ENCODE measurements at regions not wholly inside any gene's neighbourhood (a gene's known extent, or its start where the extent isn't known, plus 50 kb on each side); places are given as distances from the start of the nearest gene placed in this dataset.
A peak's percentile ranks its signal among the peaks of the same experiment; 100 is the strongest.
"Not testable (repeated sequence)": the region's sequence is repeated elsewhere in the genome, so short reads cannot be mapped to it uniquely, and the experiment has no call there.

GRCh38 chr4:56142088-56142487 is 193.3 kb downstream of the CEP135 start:
- no peak for DNase-seq (ENCODE audit: low spot score)

- no peak for DNase-seq (ENCODE audit: low spot score)
Observed at GRCh38 chr4:56139241-56139827, 190.6 kb downstream of the CEP135 start.

GRCh38 chr4:56134834-56135233 is 186.1 kb downstream of the CEP135 start:
- DNase-seq (ENCODE audit: low spot score): not testable (repeated sequence)

- no peak for DNase-seq (ENCODE audit: low spot score)
Observed at GRCh38 chr4:56134266-56134665, 185.5 kb downstream of the CEP135 start.

GRCh38 chr4:56132835-56133234 is 184.1 kb downstream of the CEP135 start:
- DNase-seq (ENCODE audit: low spot score): no peak

- not testable (repeated sequence) for DNase-seq (ENCODE audit: low spot score)
Observed at GRCh38 chr4:56132188-56132587, 183.4 kb downstream of the CEP135 start.

GRCh38 chr4:56130606-56131155 is 181.9 kb downstream of the CEP135 start:
- no peak for DNase-seq (ENCODE audit: low spot score)

- no peak for DNase-seq (ENCODE audit: low spot score)
Observed at GRCh38 chr4:56129431-56129861, 180.7 kb downstream of the CEP135 start.

- no peak for DNase-seq (ENCODE audit: low spot score)
Observed at GRCh38 chr4:56128213-56128612, 179.5 kb downstream of the CEP135 start.

GRCh38 chr4:56127716-56128115 is 179.0 kb downstream of the CEP135 start:
- DNase-seq (ENCODE audit: low spot score): no peak

GRCh38 chr4:56123547-56123946 is 174.8 kb downstream of the CEP135 start:
- DNase-seq (ENCODE audit: low spot score): no peak

- DNase-seq (ENCODE audit: low spot score): no peak
Observed at GRCh38 chr4:56123051-56123450, 174.3 kb downstream of the CEP135 start.

- DNase-seq (ENCODE audit: low spot score): no peak
Observed at GRCh38 chr4:56118845-56119244, 170.1 kb downstream of the CEP135 start.

- DNase-seq (ENCODE audit: low spot score): peak; percentile 45
Observed at GRCh38 chr4:56118055-56118454, 169.3 kb downstream of the CEP135 start.

- peak; percentile 36 for DNase-seq (ENCODE audit: low spot score)
Observed at GRCh38 chr4:56115898-56116297, 167.2 kb downstream of the CEP135 start.

GRCh38 chr4:56112377-56112776 is 163.6 kb downstream of the CEP135 start:
- no peak for DNase-seq (ENCODE audit: low spot score)

GRCh38 chr4:56106180-56107147 is 157.7 kb downstream of the CEP135 start:
- no peak for DNase-seq (ENCODE audit: low spot score)

- DNase-seq (ENCODE audit: low spot score): no peak
Observed at GRCh38 chr4:56104188-56104587, 155.4 kb downstream of the CEP135 start.

- no peak for DNase-seq (ENCODE audit: low spot score)
Observed at GRCh38 chr4:56102601-56103000, 153.9 kb downstream of the CEP135 start.

GRCh38 chr4:56099378-56099786 is 150.6 kb downstream of the CEP135 start:
- DNase-seq (ENCODE audit: low spot score): no peak

- no peak for DNase-seq (ENCODE audit: low spot score)
Observed at GRCh38 chr4:56093576-56093975, 144.8 kb downstream of the CEP135 start.

- no peak for DNase-seq (ENCODE audit: low spot score)
Observed at GRCh38 chr4:56092540-56092939, 143.8 kb downstream of the CEP135 start.

- DNase-seq (ENCODE audit: low spot score): no peak
Observed at GRCh38 chr4:56086561-56086960, 137.8 kb downstream of the CEP135 start.
